EH (cell line): ENCODE measurements at regions not wholly inside any gene's neighbourhood (a gene's known extent, or its start where the extent isn't known, plus 50 kb on each side); places are given as distances from the start of the nearest gene placed in this dataset.
A peak's percentile ranks its signal among the peaks of the same experiment; 100 is the strongest.

Experiments
- DNase-seq: peaks from one replicate; pipeline ENCODE4 v3.0.0-alpha.2; 2015; ENCODE audit warnings: low read depth

GRCh38 chr2:37837628-37838328 lies 87.3 kb upstream of the RMDN2 start:
- peak; percentile 11 for DNase-seq

- no peak for DNase-seq
Observed at GRCh38 chr2:37838541-37839167, 86.4 kb upstream of the RMDN2 start.

- DNase-seq, result no peak
Observed at GRCh38 chr2:37839991-37840390, 85.1 kb upstream of the RMDN2 start.

GRCh38 chr2:37842732-37843440 lies 82.2 kb upstream of the RMDN2 start:
- DNase-seq, result no peak

- DNase-seq, result peak; percentile 88
Observed at GRCh38 chr2:37843556-37843955, 81.5 kb upstream of the RMDN2 start.

GRCh38 chr2:37846207-37846606 lies 78.9 kb upstream of the RMDN2 start:
- DNase-seq, result no peak

GRCh38 chr2:37847792-37848191 lies 77.3 kb upstream of the RMDN2 start:
- no peak for DNase-seq

- DNase-seq, result no peak
Observed at GRCh38 chr2:37848451-37848850, 76.6 kb upstream of the RMDN2 start.

GRCh38 chr2:37849911-37850310 lies 75.2 kb upstream of the RMDN2 start:
- no peak for DNase-seq

GRCh38 chr2:37851428-37851827 lies 73.7 kb upstream of the RMDN2 start:
- DNase-seq, result no peak

GRCh38 chr2:37851828-37852584 lies 73.1 kb upstream of the RMDN2 start:
- DNase-seq, result peak; percentile 69

GRCh38 chr2:37852585-37853014 lies 72.5 kb upstream of the RMDN2 start:
- no peak for DNase-seq

- no peak for DNase-seq
Observed at GRCh38 chr2:37854676-37855282, 70.3 kb upstream of the RMDN2 start.

GRCh38 chr2:37855283-37856041 lies 69.6 kb upstream of the RMDN2 start:
- DNase-seq, result peak; percentile 34

GRCh38 chr2:37856101-37856751 lies 68.9 kb upstream of the RMDN2 start:
- DNase-seq, result no peak

GRCh38 chr2:37857575-37858399 lies 67.3 kb upstream of the RMDN2 start:
- DNase-seq, result peak; percentile 88

- peak; percentile 98 for DNase-seq
Observed at GRCh38 chr2:37858400-37858711, 66.7 kb upstream of the RMDN2 start.

- no peak for DNase-seq
Observed at GRCh38 chr2:37858725-37859267, 66.3 kb upstream of the RMDN2 start.

GRCh38 chr2:37862620-37863019 lies 62.5 kb upstream of the RMDN2 start:
- DNase-seq, result no peak

- DNase-seq, result no peak
Observed at GRCh38 chr2:37864217-37864616, 60.9 kb upstream of the RMDN2 start.
